ENCODE measurements at regions not wholly inside any gene's neighbourhood (a gene's known extent, or its start where the extent isn't known, plus 50 kb on each side); places are given as distances from the start of the nearest gene placed in this dataset.
"Not testable (repeated sequence)": the region's sequence is repeated elsewhere in the genome, so short reads cannot be mapped to it uniquely, and the experiment has no call there.

- DNase-seq (ENCODE audit: low read depth): no peak
Observed at GRCh38 chr12:90828621-90829020, 126.4 kb downstream of the CCER1 start.

GRCh38 chr12:90827567-90827966 lies 127.4 kb downstream of the CCER1 start:
- DNase-seq (ENCODE audit: low read depth): no peak

GRCh38 chr12:90826036-90826435 lies 128.9 kb downstream of the CCER1 start:
- DNase-seq (ENCODE audit: low read depth): no peak

GRCh38 chr12:90823859-90824258 lies 131.1 kb downstream of the CCER1 start:
- no peak for DNase-seq (ENCODE audit: low read depth)

- no peak for DNase-seq (ENCODE audit: low read depth)
Observed at GRCh38 chr12:90819709-90820108, 135.3 kb downstream of the CCER1 start.

GRCh38 chr12:90816353-90817089 lies 138.5 kb downstream of the CCER1 start:
- no peak for DNase-seq (ENCODE audit: low read depth)

- DNase-seq (ENCODE audit: low read depth): no peak
Observed at GRCh38 chr12:90809940-90810339, 145.0 kb downstream of the CCER1 start.

- no peak for DNase-seq (ENCODE audit: low read depth)
Observed at GRCh38 chr12:90808568-90808967, 146.4 kb downstream of the CCER1 start.

- DNase-seq (ENCODE audit: low read depth): no peak
Observed at GRCh38 chr12:90802727-90803126, 152.2 kb downstream of the CCER1 start.

- no peak for DNase-seq (ENCODE audit: low read depth)
Observed at GRCh38 chr12:90801776-90802175, 153.2 kb downstream of the CCER1 start.

- no peak for DNase-seq (ENCODE audit: low read depth)
Observed at GRCh38 chr12:90794212-90794611, 160.8 kb downstream of the CCER1 start.

- DNase-seq (ENCODE audit: low read depth): not testable (repeated sequence)
Observed at GRCh38 chr12:90792718-90793117, 162.3 kb downstream of the CCER1 start.

- no peak for DNase-seq (ENCODE audit: low read depth)
Observed at GRCh38 chr12:90791445-90791844, 163.5 kb downstream of the CCER1 start.

GRCh38 chr12:90790747-90791146 lies 164.2 kb downstream of the CCER1 start:
- no peak for DNase-seq (ENCODE audit: low read depth)

- no peak for DNase-seq (ENCODE audit: low read depth)
Observed at GRCh38 chr12:90773491-90773890, 181.5 kb downstream of the CCER1 start.

GRCh38 chr12:90770861-90771260 lies 184.1 kb downstream of the CCER1 start:
- DNase-seq (ENCODE audit: low read depth): no peak

GRCh38 chr12:90757957-90758356 lies 197.0 kb downstream of the CCER1 start:
- no peak for DNase-seq (ENCODE audit: low read depth)

- no peak for DNase-seq (ENCODE audit: low read depth)
Observed at GRCh38 chr12:90745211-90745610, 209.8 kb downstream of the CCER1 start.

GRCh38 chr12:90741611-90742010 lies 213.4 kb downstream of the CCER1 start:
- DNase-seq (ENCODE audit: low read depth): no peak

- no peak for DNase-seq (ENCODE audit: low read depth)
Observed at GRCh38 chr12:90729736-90730135, 225.2 kb downstream of the CCER1 start.

GRCh38 chr12:90712671-90713070 lies 242.3 kb downstream of the CCER1 start:
- DNase-seq (ENCODE audit: low read depth): no peak

- no peak for DNase-seq (ENCODE audit: low read depth)
Observed at GRCh38 chr12:90710711-90711110, 244.3 kb downstream of the CCER1 start.

GRCh38 chr12:90706036-90706435 lies 248.9 kb downstream of the CCER1 start:
- no peak for DNase-seq (ENCODE audit: low read depth)

GRCh38 chr12:90695415-90695814 lies 259.6 kb downstream of the CCER1 start:
- DNase-seq (ENCODE audit: low read depth): no peak
